Upper lobe of right lung (tissue), 1 donor: ENCODE measurements at regions not wholly inside any gene's neighbourhood (a gene's known extent, or its start where the extent isn't known, plus 50 kb on each side); places are given as distances from the start of the nearest gene placed in this dataset.

Source experiments
- ATAC-seq: fragments of 200-7000 bp; cut with Tn5 transposase; one replicate; pipeline ENCODE4 v1.9.1; 2020; ENCODE audit warnings: mild to moderate bottlenecking, moderate library complexity
- DNase-seq: peaks from one replicate; pipeline ENCODE4 v3.0.0-alpha.2; 2020
- H3K27ac ChIP-seq: fragments of 200-600 bp; one replicate; pipeline ENCODE4 v1.8.0; 2022
- H3K27me3 ChIP-seq: fragments of 200-600 bp; one replicate; pipeline ENCODE4 v1.8.0; 2022; ENCODE audit warnings: mild to moderate bottlenecking
- H3K36me3 ChIP-seq: fragments of 200-600 bp; one replicate; pipeline ENCODE4 v1.8.0; 2022
- H3K4me1 ChIP-seq: fragments of 200-600 bp; one replicate; pipeline ENCODE4 v1.8.0; 2022
- H3K4me3 ChIP-seq: fragments of 200-600 bp; one replicate; pipeline ENCODE4 v1.8.0; 2022; ENCODE audit warnings: mild to moderate bottlenecking
- H3K9me3 ChIP-seq: fragments of 200-600 bp; one replicate; pipeline ENCODE4 v1.8.0; 2022
- intact Hi-C: fragments of 100-400 bp; cut with DNase I; formaldehyde crosslinking; loops from one replicate; pipeline ENCODE4 v1.11.0; 2022
- TF ChIP-seq, protein P1 (sequence below): fragments of 200-600 bp; IDR thresholded peaks from one replicate; pipeline ENCODE4 v1.8.0; 2022; ENCODE audit warnings: antibody characterized with exemption
- donor health status: DM: no; HTN: yes; CAD: no; lungs with severe emphysema.

- ATAC-seq (no peak), DNase-seq (no peak)
- no peaks in the 10 kb centered on the region for H3K36me3 ChIP-seq
- no peaks in the 10 kb centered on the region for H3K9me3 ChIP-seq
- no peak overlapping the region for H3K4me3 ChIP-seq
- TF ChIP-seq, protein P1, sequence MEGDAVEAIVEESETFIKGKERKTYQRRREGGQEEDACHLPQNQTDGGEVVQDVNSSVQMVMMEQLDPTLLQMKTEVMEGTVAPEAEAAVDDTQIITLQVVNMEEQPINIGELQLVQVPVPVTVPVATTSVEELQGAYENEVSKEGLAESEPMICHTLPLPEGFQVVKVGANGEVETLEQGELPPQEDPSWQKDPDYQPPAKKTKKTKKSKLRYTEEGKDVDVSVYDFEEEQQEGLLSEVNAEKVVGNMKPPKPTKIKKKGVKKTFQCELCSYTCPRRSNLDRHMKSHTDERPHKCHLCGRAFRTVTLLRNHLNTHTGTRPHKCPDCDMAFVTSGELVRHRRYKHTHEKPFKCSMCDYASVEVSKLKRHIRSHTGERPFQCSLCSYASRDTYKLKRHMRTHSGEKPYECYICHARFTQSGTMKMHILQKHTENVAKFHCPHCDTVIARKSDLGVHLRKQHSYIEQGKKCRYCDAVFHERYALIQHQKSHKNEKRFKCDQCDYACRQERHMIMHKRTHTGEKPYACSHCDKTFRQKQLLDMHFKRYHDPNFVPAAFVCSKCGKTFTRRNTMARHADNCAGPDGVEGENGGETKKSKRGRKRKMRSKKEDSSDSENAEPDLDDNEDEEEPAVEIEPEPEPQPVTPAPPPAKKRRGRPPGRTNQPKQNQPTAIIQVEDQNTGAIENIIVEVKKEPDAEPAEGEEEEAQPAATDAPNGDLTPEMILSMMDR: no peak
- H3K27me3 ChIP-seq: no peaks in the 10 kb centered on the region
- intact Hi-C loops: no loop called here
- H3K27ac ChIP-seq: no peak overlapping the region
- no peaks in the 10 kb centered on the region for H3K4me1 ChIP-seq
These were observed 101.2 kb downstream of the TMEM30B start for GRCh38 chr14:61179796-61180398.

- DNase-seq (no peak), ATAC-seq (no peak)
- intact Hi-C loops: no loop called here
- H3K27me3 ChIP-seq: no peaks in the 10 kb centered on the region
- H3K27ac ChIP-seq: no peak overlapping the region
- no peaks in the 10 kb centered on the region for H3K36me3 ChIP-seq
- TF ChIP-seq, protein P1: no peak
- no peak overlapping the region for H3K4me3 ChIP-seq
- H3K9me3 ChIP-seq: no peaks in the 10 kb centered on the region
- no peaks in the 10 kb centered on the region for H3K4me1 ChIP-seq
These were observed 102.0 kb downstream of the TMEM30B start for GRCh38 chr14:61179061-61179690.

- no peak for DNase-seq
- TF ChIP-seq, protein P1: no peak
- intact Hi-C loops: no loop called here
- H3K36me3 ChIP-seq: no peaks in the 10 kb centered on the region
- H3K27me3 ChIP-seq: no peaks in the 10 kb centered on the region
- H3K4me3 ChIP-seq: no peak overlapping the region
- no peaks in the 10 kb centered on the region for H3K4me1 ChIP-seq
- no peaks in the 10 kb centered on the region for H3K9me3 ChIP-seq
- H3K27ac ChIP-seq: no peak overlapping the region
- no peak for ATAC-seq
These were observed 102.7 kb downstream of the TMEM30B start for GRCh38 chr14:61178226-61179060.

DNA sequence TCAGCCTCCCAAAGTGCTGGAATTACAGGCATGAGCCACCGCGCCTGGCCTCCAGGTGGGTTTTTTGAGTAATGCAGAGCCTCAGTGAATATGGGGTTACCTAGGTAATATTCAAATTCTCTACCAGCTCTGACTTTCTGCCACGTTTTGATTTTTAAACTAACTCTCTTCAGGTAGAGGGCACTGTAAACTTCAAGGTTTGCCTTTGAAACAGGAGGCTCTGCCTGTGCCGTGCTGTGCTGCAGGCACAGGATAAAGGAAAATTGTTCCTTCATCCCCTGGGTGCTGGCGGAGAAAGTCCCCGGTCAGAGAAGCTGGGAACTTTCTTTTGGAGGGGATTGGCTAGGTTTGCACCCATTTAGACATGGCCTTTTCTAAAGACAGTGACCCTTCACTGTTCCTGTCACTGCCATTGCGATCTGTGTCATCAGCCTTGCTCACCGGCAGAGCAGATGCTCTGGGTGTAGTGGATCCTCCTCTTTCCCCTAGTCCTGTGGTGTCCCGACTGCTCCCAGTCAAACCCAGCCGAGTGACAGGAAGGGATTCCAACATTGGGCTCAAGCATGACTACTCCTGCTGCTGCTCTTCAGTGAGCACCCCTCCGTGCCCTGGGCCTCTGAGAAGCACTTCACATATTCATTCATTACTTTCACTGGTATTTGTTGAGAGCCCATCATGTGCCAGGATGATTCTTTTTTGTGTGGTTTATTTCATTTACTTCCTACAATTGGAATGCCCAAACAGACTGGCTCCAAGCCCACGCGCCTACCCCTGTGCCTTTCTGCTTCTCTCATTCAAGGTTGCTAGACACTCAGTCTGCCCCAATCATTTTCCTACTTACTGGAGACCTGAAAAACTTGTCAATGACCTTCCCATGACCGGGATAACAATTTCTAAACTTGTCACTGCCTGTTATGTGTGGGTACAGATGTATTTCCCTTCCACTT lies 103.6 kb downstream of the TMEM30B start:
- TF ChIP-seq, protein P1: no peak
- Histone ChIP-seq H3K27me3 (no peaks in the 10 kb centered on the region), H3K36me3 (no peaks in the 10 kb centered on the region), H3K4me1 (no peaks in the 10 kb centered on the region), H3K9me3 (no peaks in the 10 kb centered on the region), H3K27ac (no peak overlapping the region), H3K4me3 (no peak overlapping the region)
- ATAC-seq (no peak), DNase-seq (no peak)
- intact Hi-C loops: no loop called here

- TF ChIP-seq, protein P1: no peak
These were observed 104.5 kb downstream of the TMEM30B start for GRCh38 chr14:61176686-61177085.

More at GRCh38 chr14:61176686-61177085, 104.5 kb downstream of the TMEM30B start:
- Histone ChIP-seq H3K27ac (no peak overlapping the region), H3K27me3 (no peaks in the 10 kb centered on the region), H3K4me3 (no peak overlapping the region), H3K4me1 (no peaks in the 10 kb centered on the region), H3K9me3 (no peaks in the 10 kb centered on the region), H3K36me3 (no peaks in the 10 kb centered on the region)
- ATAC-seq (no peak), DNase-seq (no peak)
- intact Hi-C loops: no loop called here
